H1 (cell line): ENCODE measurements at regions not wholly inside any gene's neighbourhood (a gene's known extent, or its start where the extent isn't known, plus 50 kb on each side); places are given as distances from the start of the nearest gene placed in this dataset.

ENCODE experiments used
- CTCF ChIA-PET: fragments of 300-600 bp; sonication (Branson Sonifier 250); formaldehyde crosslinking; loops from one replicate; lab custom pipeline; 2021; ENCODE audit not compliant: partially characterized antibody; lab: Charles Lee
- POLR2A ChIA-PET: fragments of 300-600 bp; sonication (Branson Sonifier 250); formaldehyde crosslinking; loops from one replicate; lab custom pipeline; 2021; ENCODE audit warnings: inconsistent platforms; ENCODE audit not compliant: partially characterized antibody; lab: Charles Lee
- DNase-seq, 2 experiments: peaks; one replicate each; pipeline versions ENCODE4 v3.0.0 to v3.0.0-alpha.2; 2010 to 2022; ENCODE audit warnings: low spot score in 2 of 2, low read depth in 1 of 2, mixed read lengths in 1 of 2
- FAIRE-seq: peaks from 2 replicates; lab custom pipeline; 2011; peaks lifted over from hg19 to GRCh38; lab: Jason Lieb, UNC
- H2AFZ ChIP-seq: 2 replicates; pipeline ENCODE4 v1.8.1; 2012; ENCODE audit warnings: low read length, inconsistent platforms
- H2AK5ac ChIP-seq: 2 replicates; pipeline ENCODE4 v1.6.1; 2013; ENCODE audit warnings: low read depth, low read length
- H2BK120ac ChIP-seq: replicated peaks from 2 replicates; pipeline ENCODE3; 2013; ENCODE audit warnings: low read depth, low read length, inconsistent platforms
- H2BK12ac ChIP-seq: 2 replicates; pipeline ENCODE4 v1.6.1; 2013; ENCODE audit warnings: low read depth, low read length
- H2BK15ac ChIP-seq: 2 replicates; pipeline ENCODE4 v1.6.1; 2013; ENCODE audit warnings: low read length
- H2BK20ac ChIP-seq: 2 replicates; pipeline ENCODE4 v1.6.1; 2013; ENCODE audit warnings: low read length
- H2BK5ac ChIP-seq: 2 replicates; pipeline ENCODE4 v1.6.1; 2013; ENCODE audit warnings: low read depth, low read length
- H3K14ac ChIP-seq: 2 replicates; pipeline ENCODE4 v1.6.1; 2013; ENCODE audit warnings: inconsistent platforms; ENCODE audit not compliant: insufficient read length
- H3K18ac ChIP-seq: 2 replicates; pipeline ENCODE4 v1.6.1; 2013; ENCODE audit warnings: low read length; ENCODE audit errors: extremely low read depth
- H3K23ac ChIP-seq: 2 replicates; pipeline ENCODE4 v1.6.1; 2013; ENCODE audit warnings: inconsistent platforms; ENCODE audit not compliant: insufficient read length
- H3K23me2 ChIP-seq: 2 replicates; pipeline ENCODE4 v1.6.1; 2013; ENCODE audit warnings: low read depth, low read length
- H3K27ac ChIP-seq: 2 replicates; pipeline ENCODE4 v1.6.1; 2011; ENCODE audit warnings: low read depth, low read length, inconsistent platforms
- H3K27me3 ChIP-seq, 4 experiments: replicated peaks in 1 of 4; 1 replicate in 1 of 4; 2 replicates in 3 of 4; pipeline versions ENCODE4 v1.6.1 to v1.8.1; 2011 to 2013; ENCODE audit warnings: low read length in 3 of 4, mild to moderate bottlenecking in 3 of 4, inconsistent platforms in 2 of 4, mixed read lengths in 2 of 4, moderate library complexity in 1 of 4; ENCODE audit not compliant: control insufficient read depth in 3 of 4, insufficient read depth in 3 of 4; ENCODE audit errors: extremely low read depth in 1 of 4
- H3K36me3 ChIP-seq, 4 experiments: 2 replicates each; pipeline versions ENCODE4 v1.6.1 to v1.8.1; 2011 to 2013; ENCODE audit warnings: mild to moderate bottlenecking in 4 of 4, low read length in 3 of 4, moderate library complexity in 2 of 4, control low read depth in 1 of 4, inconsistent platforms in 1 of 4; ENCODE audit not compliant: insufficient read depth in 4 of 4, control insufficient read depth in 2 of 4
- H3K4ac ChIP-seq: replicated peaks from 2 replicates; pipeline ENCODE3; 2013; ENCODE audit warnings: low read length, low read depth, mixed read lengths, inconsistent platforms; ENCODE audit not compliant: insufficient read length
- H3K4me1 ChIP-seq, 4 experiments: replicated peaks in 1 of 4; 1 replicate in 1 of 4; 2 replicates in 3 of 4; pipeline versions ENCODE4 v1.6.1 to v1.8.1; 2011 to 2013; ENCODE audit warnings: low read length in 3 of 4, inconsistent platforms in 2 of 4, mixed read lengths in 1 of 4; ENCODE audit not compliant: insufficient read depth in 4 of 4, control insufficient read depth in 3 of 4
- H3K4me2 ChIP-seq, 2 experiments: 2 replicates each; pipeline versions ENCODE4 v1.6.1 to v1.8.1; 2011 to 2013; ENCODE audit warnings: low read depth in 2 of 2, low read length in 2 of 2, control low read depth in 1 of 2, inconsistent platforms in 1 of 2, mild to moderate bottlenecking in 1 of 2; ENCODE audit not compliant: insufficient read depth in 1 of 2
- H3K4me3 ChIP-seq, 4 experiments: fragments of 200-600, 300-600 bp in 1 of 4; sonication (generic), shearing (Covaris generic), sonication (Bioruptor Twin) in 1 of 4; 2 replicates each; pipeline versions ENCODE4 v1.5.1 to v1.8.1; 2011 to 2016; ENCODE audit warnings: low read length in 4 of 4, low read depth in 3 of 4, control low read depth in 2 of 4, inconsistent platforms in 2 of 4, mild to moderate bottlenecking in 2 of 4, mixed read lengths in 1 of 4, moderate library complexity in 1 of 4; ENCODE audit not compliant: insufficient read depth in 2 of 4; ENCODE audit errors: extremely low read depth in 1 of 4
- H3K56ac ChIP-seq: replicated peaks from 2 replicates; pipeline ENCODE3; 2013; ENCODE audit warnings: low read depth, mild to moderate bottlenecking, mixed read lengths, low read length, inconsistent platforms; ENCODE audit not compliant: insufficient read length
- H3K79me1 ChIP-seq: 2 replicates; pipeline ENCODE4 v1.6.1; 2013; ENCODE audit warnings: low read depth, low read length, control low read depth
- H3K79me2 ChIP-seq, 2 experiments: 2 replicates each; pipeline versions ENCODE4 v1.6.1 to v1.8.1; 2012 to 2013; ENCODE audit warnings: low read length in 2 of 2, mild to moderate bottlenecking in 2 of 2, inconsistent platforms in 1 of 2; ENCODE audit not compliant: insufficient read depth in 2 of 2, control insufficient read depth in 1 of 2
- H3K9ac ChIP-seq, 4 experiments: replicated peaks in 1 of 4; 1 replicate in 1 of 4; 2 replicates in 3 of 4; pipeline versions ENCODE4 v1.6.1 to v1.8.1; 2011 to 2013; ENCODE audit warnings: low read depth in 3 of 4, low read length in 3 of 4, control low read depth in 2 of 4, mild to moderate bottlenecking in 2 of 4, moderate library complexity in 2 of 4, inconsistent platforms in 1 of 4; ENCODE audit errors: extremely low read depth in 1 of 4
- H3K9me3 ChIP-seq, 2 experiments: 2 replicates each; pipeline versions ENCODE4 v1.6.1 to v1.8.1; 2012 to 2013; ENCODE audit warnings: mild to moderate bottlenecking in 2 of 2, moderate library complexity in 2 of 2, control low read depth in 1 of 2, inconsistent platforms in 1 of 2, low read depth in 1 of 2, low read length in 1 of 2, mixed read lengths in 1 of 2; ENCODE audit not compliant: insufficient read depth in 2 of 2
- H4K20me1 ChIP-seq, 2 experiments: replicated peaks in 1 of 2; 2 replicates each; pipeline versions ENCODE3 to v1.8.1; 2011 to 2013; ENCODE audit warnings: inconsistent platforms in 2 of 2, low read length in 2 of 2, mild to moderate bottlenecking in 1 of 2; ENCODE audit not compliant: insufficient read depth in 2 of 2, control insufficient read depth in 1 of 2
- H4K5ac ChIP-seq: 2 replicates; pipeline ENCODE4 v1.6.1; 2013; ENCODE audit warnings: low read length, low read depth, mixed read lengths, inconsistent platforms; ENCODE audit not compliant: insufficient read length
- H4K8ac ChIP-seq: 2 replicates; pipeline ENCODE4 v1.8.0; 2013; ENCODE audit warnings: mild to moderate bottlenecking, moderate library complexity, low read length, inconsistent platforms; ENCODE audit not compliant: insufficient read depth; ENCODE audit errors: extremely low read depth
- H4K91ac ChIP-seq: replicated peaks from 2 replicates; pipeline ENCODE3; 2013; ENCODE audit warnings: low read length, mixed read lengths, inconsistent platforms; ENCODE audit not compliant: insufficient read length
- ASH2L ChIP-seq: fragments of 200-600, 300-600 bp; sonication (generic); IDR thresholded peaks from one replicate; pipeline ENCODE4 v1.7.1; 2017; ENCODE audit warnings: low read length
- RBBP5 ChIP-seq: IDR thresholded peaks from 2 replicates; pipeline ENCODE4 v1.7.1; 2012; ENCODE audit warnings: low read depth, mild to moderate bottlenecking, inconsistent platforms, low read length, moderate library complexity, borderline replicate concordance
- WGBS, 2 experiments: shearing (Covaris generic) in 1 of 2; methylation state at CpG; one replicate each; pipeline versions ENCODE4 v1.1.6 to v1.1.7; 2013 to 2015; ENCODE audit warnings: low lambda C conversion rate in 2 of 2, mixed read lengths in 2 of 2, inconsistent platforms in 1 of 2, low coverage in 1 of 2, missing lambda C conversion rate in 1 of 2; ENCODE audit not compliant: insufficient replicate concordance in 2 of 2, insufficient coverage in 1 of 2, insufficient read length in 1 of 2; ENCODE audit errors: extremely low coverage in 1 of 2, missing lambda C conversion rate in 1 of 2; 5-methylcytosine and 5-hydroxymethylcytosine counted together
- TF ChIP-seq, protein P1 (sequence below): IDR thresholded peaks from 2 replicates; pipeline ENCODE4 v1.6.1; 2011; ENCODE audit warnings: low read depth, mild to moderate bottlenecking, low read length; ENCODE audit not compliant: insufficient read depth

DNA sequence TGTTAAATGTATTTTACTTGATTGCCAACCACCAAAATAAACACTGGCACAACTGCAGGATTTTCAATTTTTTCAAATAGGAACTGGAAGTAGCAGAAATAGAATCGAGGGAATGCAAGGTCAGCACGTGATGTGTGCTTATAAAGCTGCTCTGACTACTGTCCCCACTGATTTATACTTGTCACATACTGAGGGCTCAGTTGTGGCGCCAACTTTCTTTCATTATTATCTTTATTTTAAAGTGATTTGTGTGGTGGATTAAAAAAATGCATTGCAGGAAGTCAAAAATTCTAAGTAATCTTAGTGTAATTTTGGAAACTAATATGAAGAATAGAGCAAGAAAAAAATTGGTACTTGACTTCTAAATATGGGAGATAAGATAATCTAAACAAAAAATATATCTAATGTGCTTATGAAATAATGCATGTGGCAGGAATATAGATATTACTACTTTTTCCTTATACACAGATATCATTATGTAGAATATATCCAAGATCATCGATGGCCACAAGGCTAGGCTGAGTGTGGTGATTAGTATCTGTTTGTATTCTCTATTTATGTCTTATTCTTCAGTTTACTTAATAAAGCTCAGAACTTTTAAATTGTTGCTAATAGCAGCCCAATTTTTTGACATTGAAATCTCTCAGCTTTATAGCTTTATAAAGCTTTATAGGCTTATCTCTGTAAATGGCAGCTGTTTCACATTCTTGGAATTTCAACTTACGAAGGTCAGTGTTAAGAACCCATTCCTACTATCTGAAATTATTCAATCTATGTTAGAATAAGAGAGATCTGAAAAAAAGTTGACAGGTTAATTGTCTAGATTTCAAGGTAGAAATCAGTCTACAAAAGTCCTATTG, 404.5 kb upstream of the ADAMTS5 start:
- ChIA-PET POLR2A (no interaction called here), CTCF (interaction anchor here (1.0 to 1.6 kb wide), 4 partner anchors 8 to 53 kb away, joined by 3 to 8 read pairs (median 4); no protein-coding TSS in a partner anchor)
- Histone ChIP-seq H2BK15ac (no peak overlapping the region), H4K5ac (no peak overlapping the region), H2BK20ac (no peak overlapping the region), H3K36me3 (no peaks in the 10 kb centered on the region), H2AK5ac (no peak overlapping the region), H3K27ac (no peak overlapping the region), H3K79me1 (no peaks in the 10 kb centered on the region), H2AFZ (no peak overlapping the region), H3K4me2 (no peak overlapping the region), H3K14ac (no peak overlapping the region), H3K4me1 (peaks cover 0 to 6% (median 4%) of the 10 kb centered on the region in 4 experiments; a peak in 4 of 7 replicates), H3K4me3 (no peak overlapping the region), H3K4ac (no peak overlapping the region), H3K18ac (no peak overlapping the region), H3K56ac (no peak overlapping the region), H3K23me2 (no peaks in the 10 kb centered on the region), H3K9me3 (no peaks in the 10 kb centered on the region; a peak in 1 of 4 replicates), H4K91ac (no peak overlapping the region), H3K23ac (no peak overlapping the region), H2BK12ac (no peak overlapping the region), H4K20me1 (no peaks in the 10 kb centered on the region), H2BK5ac (no peak overlapping the region; the same call in 1 of the 2 replicates), H4K8ac (no peak overlapping the region), H3K27me3 (no peaks in the 10 kb centered on the region), H3K9ac (no peak overlapping the region), H2BK120ac (no peak overlapping the region), H3K79me2 (no peaks in the 10 kb centered on the region)
- no peak for DNase-seq
- no peak for FAIRE-seq
- WGBS, 2 experiments, result 89% methylated on average over 5 of the region's 5 CpGs; no CpG with 5 or more reads in 1 of the 2 experiments
- TF ChIP-seq RBBP5, result no peak
- TF ChIP-seq, protein P1, sequence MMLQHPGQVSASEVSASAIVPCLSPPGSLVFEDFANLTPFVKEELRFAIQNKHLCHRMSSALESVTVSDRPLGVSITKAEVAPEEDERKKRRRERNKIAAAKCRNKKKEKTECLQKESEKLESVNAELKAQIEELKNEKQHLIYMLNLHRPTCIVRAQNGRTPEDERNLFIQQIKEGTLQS, result no peak
- TF ChIP-seq ASH2L, result no peak
